K562 (cell line): ENCODE measurements at regions not wholly inside any gene's neighbourhood (a gene's known extent, or its start where the extent isn't known, plus 50 kb on each side); places are given as distances from the start of the nearest gene placed in this dataset.

Experiments used
- ATF2 ChIP-seq: sonication (generic); formaldehyde crosslinking; IDR thresholded peaks from 2 replicates; pipeline ENCODE4 v1.8.1; 2022; ENCODE audit warnings: missing genetic modification reagents
- BHLHE40 ChIP-seq: IDR thresholded peaks from 2 replicates; pipeline ENCODE4 v1.6.1; 2011; ENCODE audit warnings: low read length, improper control_type of control experiment
- CBX3 ChIP-seq, 2 experiments: IDR thresholded peaks; 1 replicate in 1 of 2; 2 replicates in 1 of 2; pipeline ENCODE4 v1.6.1; 2012; ENCODE audit warnings: inconsistent platforms in 2 of 2, low read length in 2 of 2, borderline replicate concordance in 1 of 2, control low read depth in 1 of 2
- CTCF ChIP-seq, 3 experiments: IDR thresholded peaks in 2 of 3; conservative IDR thresholded peaks in 1 of 3; 2 replicates each; pipeline ENCODE4 v1.5.1; 2011 to 2012; ENCODE audit warnings: low read length in 3 of 3, mild to moderate bottlenecking in 3 of 3, control low read depth in 2 of 3, improper control_type of control experiment in 1 of 3, inconsistent platforms in 1 of 3, low read depth in 1 of 3, mixed read lengths in 1 of 3, moderate library complexity in 1 of 3; ENCODE audit not compliant: insufficient read depth in 2 of 3
- FOXA1 ChIP-seq: fragments of 450-650 bp; IDR thresholded peaks from 2 replicates; pipeline ENCODE4 v1.6.1; 2016; ENCODE audit warnings: mild to moderate bottlenecking, borderline replicate concordance
- GATA2 ChIP-seq: sonication (generic); formaldehyde crosslinking; IDR thresholded peaks from 2 replicates; pipeline ENCODE4 v1.4.0; 2020; ENCODE audit warnings: mild to moderate bottlenecking, missing genetic modification reagents
- MEF2A ChIP-seq: IDR thresholded peaks from 2 replicates; pipeline ENCODE4 v1.6.1; 2011; ENCODE audit warnings: low read depth, mild to moderate bottlenecking, low read length, moderate library complexity; ENCODE audit not compliant: control insufficient read depth
- POLR2A ChIP-seq: fragments of 450-650 bp; conservative IDR thresholded peaks from 2 replicates; pipeline ENCODE4 v1.6.1; 2016
- RB1 ChIP-seq: fragments of 450-650 bp; IDR thresholded peaks from 2 replicates; pipeline ENCODE4 v1.6.1; 2017; ENCODE audit warnings: low read depth, mild to moderate bottlenecking
- SREBF1 ChIP-seq: fragments of 150-350 bp; IDR thresholded peaks from 2 replicates; pipeline ENCODE4 v1.6.1; 2014; ENCODE audit warnings: antibody characterized with exemption, low read depth, low read length, borderline replicate concordance
- SRF ChIP-seq, 2 experiments: fragments of 250-450, 450-650 bp in 1 of 2; sonication (Bioruptor Pico) in 1 of 2; sonication (generic) in 1 of 2; formaldehyde crosslinking; IDR thresholded peaks; 2 replicates each; pipeline versions ENCODE4 v1.5.0 to v1.5.1; 2020 to 2022; ENCODE audit warnings: mild to moderate bottlenecking in 1 of 2, missing genetic modification reagents in 1 of 2
- ZBTB5 ChIP-seq: fragments of 450-650 bp; IDR thresholded peaks from 2 replicates; pipeline ENCODE4 v1.6.1; 2017; ENCODE audit warnings: antibody characterized with exemption
- ZNF639 ChIP-seq, 2 experiments: fragments of 200-800 bp in 1 of 2; sonication (Bioruptor generic) in 1 of 2; sonication (generic) in 1 of 2; formaldehyde crosslinking in 1 of 2; IDR thresholded peaks in 1 of 2; conservative IDR thresholded peaks in 1 of 2; 2 replicates each; pipeline versions ENCODE4 v1.5.0 to v1.6.1; 2016 to 2020; ENCODE audit warnings: missing compliant biosample characterization in 1 of 2, missing genetic modification characterization in 1 of 2, missing genetic modification reagents in 1 of 2

- no peak for TF ChIP-seq CTCF (IDR thresholded peaks at IDR 0.05 in 2 of 3, conservative IDR thresholded peaks at IDR 0.05 in 1 of 3; ENCODE audit: insufficient read depth in 2 of 3, low read depth in 1 of 3, low read length in 3 of 3)
- TF ChIP-seq GATA2 (CRISPR knock-in tag), result no peak
- TF ChIP-seq CBX3 (IDR thresholded peaks at IDR 0.05; ENCODE audit: borderline replicate concordance in 1 of 2, low read length in 2 of 2), result no peak
- no peak for TF ChIP-seq BHLHE40
- no peak for TF ChIP-seq FOXA1
- no peak for TF ChIP-seq RB1
- no peak for TF ChIP-seq ZNF639 (CRISPR knock-in tag; conservative IDR thresholded peaks at IDR 0.05 in 1 of 2, IDR thresholded peaks at IDR 0.05 in 1 of 2)
- TF ChIP-seq MEF2A, result no peak
- no peak for TF ChIP-seq SRF (CRISPR knock-in tag; IDR thresholded peaks at IDR 0.05)
- no peak for TF ChIP-seq SREBF1
- no peak for TF ChIP-seq ATF2 (CRISPR knock-in tag)
- no peak for TF ChIP-seq ZBTB5
- no peak for TF ChIP-seq POLR2A
Observed at GRCh38 chr18:78497641-78498040, 482.0 kb upstream of the SALL3 start.
